GM23338 (cell line): ENCODE measurements at regions not wholly inside any gene's neighbourhood (a gene's known extent, or its start where the extent isn't known, plus 50 kb on each side); places are given as distances from the start of the nearest gene placed in this dataset.

Source experiments
- ATAC-seq: fragments of 200-7000 bp; cut with Tn5 transposase; 3 replicates; pipeline ENCODE4 v1.9.1; 2020
- DNase-seq: peaks from one replicate; pipeline ENCODE4 v3.0.0-alpha.2; 2015; ENCODE audit warnings: low spot score
- H2AFZ ChIP-seq: fragments of 200-600 bp; sonication (generic); 2 replicates; pipeline ENCODE4 v1.8.0; 2016; ENCODE audit warnings: antibody characterized with exemption, mild to moderate bottlenecking, moderate library complexity
- H3F3A ChIP-seq: fragments of 200-600 bp; sonication (generic); replicated peaks from 2 replicates; pipeline ENCODE4 v1.8.0; 2017; ENCODE audit warnings: antibody characterized with exemption, mixed run types, low read depth
- H3K27ac ChIP-seq: fragments of 200-600 bp; sonication (generic); 2 replicates; pipeline ENCODE4 v1.6.1; 2016; ENCODE audit warnings: low read depth
- H3K27me3 ChIP-seq: fragments of 200-600 bp; sonication (generic); 2 replicates; pipeline ENCODE4 v1.8.0; 2016; ENCODE audit warnings: mild to moderate bottlenecking, mixed run types, moderate library complexity; ENCODE audit not compliant: insufficient read depth
- H3K36me3 ChIP-seq: fragments of 200-600 bp; sonication (generic); 2 replicates; pipeline ENCODE4 v1.8.0; 2016; ENCODE audit warnings: mild to moderate bottlenecking; ENCODE audit not compliant: insufficient read depth
- H3K4me1 ChIP-seq: fragments of 200-600 bp; sonication (generic); 2 replicates; pipeline ENCODE4 v1.8.0; 2016; ENCODE audit warnings: mild to moderate bottlenecking, moderate library complexity; ENCODE audit not compliant: insufficient read depth
- H3K4me2 ChIP-seq: fragments of 200-600 bp; sonication (generic); 2 replicates; pipeline ENCODE4 v1.7.1; 2017; ENCODE audit warnings: mixed run types
- H3K4me3 ChIP-seq: fragments of 200-600 bp; sonication (generic); 2 replicates; pipeline ENCODE4 v1.6.1; 2016; ENCODE audit warnings: mixed run types
- H3K79me2 ChIP-seq: fragments of 200-600 bp; sonication (generic); replicated peaks from 2 replicates; pipeline ENCODE4 v1.8.0; 2017; ENCODE audit warnings: mild to moderate bottlenecking; ENCODE audit not compliant: insufficient read depth
- H3K9me2 ChIP-seq: fragments of 200-600 bp; sonication (generic); 2 replicates; pipeline ENCODE4 v1.8.0; 2017; ENCODE audit not compliant: insufficient read depth
- H4K20me1 ChIP-seq: fragments of 200-600 bp; sonication (generic); replicated peaks from 2 replicates; pipeline ENCODE4 v1.8.0; 2017; ENCODE audit warnings: mild to moderate bottlenecking; ENCODE audit not compliant: insufficient read depth
- H3K27ac Mint-ChIP-seq: 2 replicates; pipeline ENCODE4 v1.8.0; 2020; ENCODE audit warnings: inconsistent platforms, mild to moderate bottlenecking, moderate library complexity, mixed read lengths
- H3K27me3 Mint-ChIP-seq: 3 replicates; pipeline ENCODE4 v1.8.0; 2022; ENCODE audit warnings: low read depth, mild to moderate bottlenecking, moderate library complexity, mixed read lengths, inconsistent platforms; ENCODE audit not compliant: insufficient read depth, poor library complexity
- H3K36me3 Mint-ChIP-seq: 3 replicates; pipeline ENCODE4 v1.8.0; 2021; ENCODE audit warnings: low read depth, mild to moderate bottlenecking, inconsistent platforms, moderate library complexity, mixed read lengths
- H3K4me1 Mint-ChIP-seq: 3 replicates; pipeline ENCODE4 v1.8.0; 2020; ENCODE audit warnings: mild to moderate bottlenecking, inconsistent platforms, mixed read lengths
- H3K4me3 Mint-ChIP-seq: 3 replicates; pipeline ENCODE4 v1.8.0; 2021; ENCODE audit warnings: moderate library complexity, mild to moderate bottlenecking, inconsistent platforms, mixed read lengths
- H3K9me3 Mint-ChIP-seq: 3 replicates; pipeline ENCODE4 v1.8.0; 2020; ENCODE audit warnings: moderate library complexity, mild to moderate bottlenecking, inconsistent platforms, mixed read lengths
- CTCF ChIP-seq, 2 experiments: fragments of 200-600 bp in 1 of 2; sonication (generic) in 1 of 2; conservative IDR thresholded peaks; 2 replicates each; pipeline versions ENCODE4 v1.5.1 to v1.6.1; 2016 to 2017; ENCODE audit warnings: antibody characterized with exemption in 2 of 2, low read depth in 2 of 2, mild to moderate bottlenecking in 2 of 2, moderate library complexity in 1 of 2
- ETS1 ChIP-seq: IDR thresholded peaks from 2 replicates; pipeline ENCODE4 v1.6.1; 2016; ENCODE audit warnings: antibody characterized with exemption
- EZH2 ChIP-seq: fragments of 200-600 bp; sonication (generic); IDR thresholded peaks from one replicate; pipeline ENCODE4 v1.8.0; 2017; ENCODE audit warnings: antibody characterized with exemption, mild to moderate bottlenecking, low read depth; ENCODE audit not compliant: unreplicated experiment
- EZH2phosphoT487 ChIP-seq: fragments of 200-600 bp; sonication (generic); IDR thresholded peaks from one replicate; pipeline ENCODE4 v1.8.1; 2018; ENCODE audit warnings: antibody characterized with exemption; ENCODE audit not compliant: unreplicated experiment
- JUNB ChIP-seq: IDR thresholded peaks from one replicate; pipeline ENCODE4 v1.6.1; 2016; ENCODE audit warnings: antibody characterized with exemption; ENCODE audit not compliant: unreplicated experiment
- NANOG ChIP-seq: IDR thresholded peaks from 2 replicates; pipeline ENCODE4 v1.6.1; 2016; ENCODE audit warnings: antibody characterized with exemption, borderline replicate concordance
- REST ChIP-seq: IDR thresholded peaks from one replicate; pipeline ENCODE4 v1.6.1; 2018; ENCODE audit warnings: antibody characterized with exemption; ENCODE audit not compliant: unreplicated experiment
- ZNF114 ChIP-seq: fragments of 250-450 bp; sonication (Bioruptor Pico); IDR thresholded peaks from 2 replicates; pipeline ENCODE4 v1.5.0; 2020; ENCODE audit warnings: mild to moderate bottlenecking, moderate library complexity
- ZNF331 ChIP-seq: fragments of 250-450 bp; sonication (Bioruptor Pico); IDR thresholded peaks from 2 replicates; pipeline ENCODE4 v1.5.0; 2020; ENCODE audit warnings: low read depth, mild to moderate bottlenecking, moderate library complexity

- TF ChIP-seq ZNF114 (CRISPR knock-in tag) (no peak), CTCF (conservative IDR thresholded peaks at IDR 0.05; ENCODE audit: low read depth in 2 of 2) (no peak), EZH2phosphoT487 (no peak), JUNB (no peak), EZH2 (no peak), NANOG (no peak), ZNF331 (CRISPR knock-in tag) (no peak)
- Histone ChIP-seq H3K27ac (no peak overlapping the region), H3K27me3 (no peaks in the 10 kb centered on the region), H4K20me1 (no peaks in the 10 kb centered on the region), H3F3A (no peaks in the 10 kb centered on the region), H3K9me2 (peaks cover 5% of the 10 kb centered on the region; the same call in 1 of the 2 replicates), H3K36me3 (no peaks in the 10 kb centered on the region), H3K79me2 (no peaks in the 10 kb centered on the region), H3K4me1 (no peaks in the 10 kb centered on the region), H3K4me3 (no peak overlapping the region), H3K4me2 (no peak overlapping the region), H2AFZ (no peak overlapping the region)
- no peaks in the 10 kb centered on the region for H3K4me1 Mint-ChIP-seq
- H3K27ac Mint-ChIP-seq = no peak overlapping the region
- no peak overlapping the region for H3K4me3 Mint-ChIP-seq
- DNase-seq (no peak), ATAC-seq (no peak)
- H3K27me3 Mint-ChIP-seq = no peaks in the 10 kb centered on the region
- peaks cover 7% of the 10 kb centered on the region; the same call in 1 of the 3 replicates for H3K9me3 Mint-ChIP-seq
- peaks cover 4% of the 10 kb centered on the region; the same call in 2 of the 3 replicates for H3K36me3 Mint-ChIP-seq
Measured at GRCh38 chr2:150107816-150108215, 379.7 kb downstream of the RND3 start.

- H3K36me3 ChIP-seq = no peaks in the 10 kb centered on the region
- H3K4me1 Mint-ChIP-seq = no peaks in the 10 kb centered on the region
- H3K79me2 ChIP-seq = no peaks in the 10 kb centered on the region
- DNase-seq (no peak), ATAC-seq (no peak)
- no peaks in the 10 kb centered on the region for H3K27me3 Mint-ChIP-seq
- H2AFZ ChIP-seq = no peak overlapping the region
- no peaks in the 10 kb centered on the region for H3K27me3 ChIP-seq
- H3F3A ChIP-seq = no peaks in the 10 kb centered on the region
- H3K4me1 ChIP-seq = no peaks in the 10 kb centered on the region
- H3K9me3 Mint-ChIP-seq = peaks cover 7% of the 10 kb centered on the region; the same call in 1 of the 3 replicates
- no peak overlapping the region for H3K27ac ChIP-seq
- peaks cover 5% of the 10 kb centered on the region; the same call in 1 of the 2 replicates for H3K9me2 ChIP-seq
- peaks cover 4% of the 10 kb centered on the region; the same call in 2 of the 3 replicates for H3K36me3 Mint-ChIP-seq
- H3K4me2 ChIP-seq = no peak overlapping the region
- H3K4me3 Mint-ChIP-seq = no peak overlapping the region
- no peak overlapping the region for H3K4me3 ChIP-seq
- no peak overlapping the region for H3K27ac Mint-ChIP-seq
- H4K20me1 ChIP-seq = no peaks in the 10 kb centered on the region
- TF ChIP-seq ETS1 = no peak
- no peak for TF ChIP-seq EZH2phosphoT487
- TF ChIP-seq EZH2 = no peak
- TF ChIP-seq REST = no peak
Measured at GRCh38 chr2:150107170-150107569, 380.3 kb downstream of the RND3 start.
